Hepatocyte (in vitro differentiated cells): ENCODE measurements at regions not wholly inside any gene's neighbourhood (a gene's known extent, or its start where the extent isn't known, plus 50 kb on each side); places are given as distances from the start of the nearest gene placed in this dataset.

Experiments used
- DNase-seq: peaks from one replicate; pipeline ENCODE4 v3.0.0-alpha.2; 2016; ENCODE audit warnings: low spot score
- H2AFZ ChIP-seq: fragments of 200-600 bp; sonication (generic); 2 replicates; pipeline ENCODE4 v1.6.0; 2016; ENCODE audit warnings: antibody characterized with exemption, mild to moderate bottlenecking
- H3K27ac ChIP-seq: fragments of 200-600 bp; sonication (generic); 2 replicates; pipeline ENCODE4 v1.5.1; 2016; ENCODE audit warnings: mild to moderate bottlenecking
- H3K27me3 ChIP-seq: fragments of 200-600 bp; sonication (generic); 2 replicates; pipeline ENCODE4 v1.6.1; 2016
- H3K36me3 ChIP-seq: fragments of 200-600 bp; sonication (generic); replicated peaks from 2 replicates; pipeline ENCODE4 v1.5.1; 2016; ENCODE audit warnings: low read depth; ENCODE audit not compliant: insufficient read depth
- H3K4me1 ChIP-seq: fragments of 200-600 bp; sonication (generic); 2 replicates; pipeline ENCODE4 v1.5.1; 2016; ENCODE audit warnings: mild to moderate bottlenecking, moderate library complexity; ENCODE audit not compliant: insufficient read depth
- H3K4me2 ChIP-seq: fragments of 200-600 bp; sonication (generic); 2 replicates; pipeline ENCODE4 v1.6.0; 2016
- H3K4me3 ChIP-seq: fragments of 200-600 bp; sonication (generic); 2 replicates; pipeline ENCODE4 v1.5.1; 2016; ENCODE audit warnings: mild to moderate bottlenecking
- H3K79me2 ChIP-seq: fragments of 200-600 bp; sonication (generic); 2 replicates; pipeline ENCODE4 v1.6.0; 2017; ENCODE audit warnings: mild to moderate bottlenecking
- H3K9me2 ChIP-seq: fragments of 200-600 bp; sonication (generic); replicated peaks from 2 replicates; pipeline ENCODE4 v1.6.0; 2017; ENCODE audit warnings: mild to moderate bottlenecking; ENCODE audit not compliant: insufficient read depth
- H3K9me3 ChIP-seq: fragments of 200-600 bp; sonication (generic); 2 replicates; pipeline ENCODE4 v1.5.1; 2016; ENCODE audit warnings: low read depth, mild to moderate bottlenecking
- H4K20me1 ChIP-seq: fragments of 200-600 bp; sonication (generic); 2 replicates; pipeline ENCODE4 v1.6.0; 2016; ENCODE audit warnings: mild to moderate bottlenecking; ENCODE audit not compliant: insufficient read depth, poor library complexity, severe bottlenecking
- CTCF ChIP-seq: fragments of 200-600 bp; sonication (generic); IDR thresholded peaks from 2 replicates; pipeline ENCODE4 v1.5.1; 2016; ENCODE audit warnings: antibody characterized with exemption, mild to moderate bottlenecking; ENCODE audit not compliant: poor library complexity
- EZH2 ChIP-seq: fragments of 200-600 bp; sonication (generic); IDR thresholded peaks from 2 replicates; pipeline ENCODE4 v1.6.1; 2016; ENCODE audit warnings: antibody characterized with exemption, mild to moderate bottlenecking, borderline replicate concordance
- EZH2phosphoT487 ChIP-seq: fragments of 200-600 bp; sonication (generic); IDR thresholded peaks from one replicate; pipeline ENCODE4 v1.6.1; 2018; ENCODE audit warnings: antibody characterized with exemption, mild to moderate bottlenecking, low read depth, moderate library complexity; ENCODE audit not compliant: unreplicated experiment, severe bottlenecking
- WGBS: methylation state at CpG from one replicate; pipeline ENCODE4 v1.1.6; 2016; ENCODE audit warnings: low lambda C conversion rate; ENCODE audit errors: missing lambda C conversion rate; 5-methylcytosine and 5-hydroxymethylcytosine counted together

GRCh38 chr17:5840811-5841446, 229.2 kb upstream of the WSCD1 start:
- no peaks in the 10 kb centered on the region for H4K20me1 ChIP-seq
- WGBS = 94% methylated on average over 13 of the region's 13 CpGs
- no peaks in the 10 kb centered on the region for H3K9me3 ChIP-seq
- no peak for DNase-seq
- no peaks in the 10 kb centered on the region for H3K79me2 ChIP-seq
- H3K36me3 ChIP-seq = no peaks in the 10 kb centered on the region
- H3K4me1 ChIP-seq = no peaks in the 10 kb centered on the region
- no peak overlapping the region for H2AFZ ChIP-seq
- H3K4me2 ChIP-seq = no peak overlapping the region
- H3K27me3 ChIP-seq = no peaks in the 10 kb centered on the region
- H3K4me3 ChIP-seq = no peak overlapping the region
- no peaks in the 10 kb centered on the region for H3K9me2 ChIP-seq
- TF ChIP-seq EZH2phosphoT487 = no peak
- no peak for TF ChIP-seq CTCF
- no peak for TF ChIP-seq EZH2
- no peak overlapping the region for H3K27ac ChIP-seq

- no peak for DNase-seq
- Histone ChIP-seq H4K20me1 (no peaks in the 10 kb centered on the region), H3K79me2 (no peaks in the 10 kb centered on the region), H3K4me2 (no peak overlapping the region), H3K36me3 (no peaks in the 10 kb centered on the region), H2AFZ (no peak overlapping the region), H3K4me1 (no peaks in the 10 kb centered on the region), H3K9me3 (no peaks in the 10 kb centered on the region), H3K27ac (no peak overlapping the region), H3K4me3 (no peak overlapping the region), H3K9me2 (no peaks in the 10 kb centered on the region), H3K27me3 (no peaks in the 10 kb centered on the region)
- no peak for TF ChIP-seq CTCF
- no peak for TF ChIP-seq EZH2phosphoT487
- no peak for TF ChIP-seq EZH2
- 91% methylated on average over 11 of the region's 11 CpGs for WGBS
Observed at GRCh38 chr17:5841862-5842261, 228.3 kb upstream of the WSCD1 start.

- H3K27ac ChIP-seq = no peak overlapping the region
- 94% methylated on average over 14 of the region's 14 CpGs for WGBS
- no peak for TF ChIP-seq CTCF
- TF ChIP-seq EZH2 = no peak
- no peak for TF ChIP-seq EZH2phosphoT487
- H3K4me1 ChIP-seq = no peaks in the 10 kb centered on the region
- H3K4me3 ChIP-seq = no peak overlapping the region
- no peaks in the 10 kb centered on the region for H3K36me3 ChIP-seq
- H3K4me2 ChIP-seq = no peak overlapping the region
- no peaks in the 10 kb centered on the region for H3K27me3 ChIP-seq
- H3K9me2 ChIP-seq = no peaks in the 10 kb centered on the region
- no peaks in the 10 kb centered on the region for H3K79me2 ChIP-seq
- no peaks in the 10 kb centered on the region for H3K9me3 ChIP-seq
- no peak for DNase-seq
- no peaks in the 10 kb centered on the region for H4K20me1 ChIP-seq
- H2AFZ ChIP-seq = no peak overlapping the region
Observed at GRCh38 chr17:5843366-5844026, 226.7 kb upstream of the WSCD1 start.
